Endothelial cell of umbilical vein (primary cell): ENCODE measurements at regions not wholly inside any gene's neighbourhood (a gene's known extent, or its start where the extent isn't known, plus 50 kb on each side); places are given as distances from the start of the nearest gene placed in this dataset.
"Not testable (repeated sequence)": the region's sequence is repeated elsewhere in the genome, so short reads cannot be mapped to it uniquely, and the experiment has no call there.

Experiments used
- BruUV-seq: library from RNA; stranded (reverse); fragments of 400-500 nt; replicated peaks from 2 replicates; lab custom pipeline; 2021; lab: Mats Ljungman, UMichigan
- CTCF ChIA-PET: fragments of 300-600, 350-600 bp; sonication (Branson Sonifier 250); formaldehyde crosslinking; loops from one replicate; lab custom pipeline; 2021; ENCODE audit warnings: antibody characterized with exemption, inconsistent platforms; lab: Charles Lee
- POLR2A ChIA-PET: fragments of 300-600, 350-600 bp; sonication (Branson Sonifier 250); formaldehyde crosslinking; loops from one replicate; lab custom pipeline; 2021; ENCODE audit warnings: antibody characterized with exemption, inconsistent platforms; lab: Charles Lee
- DNase-seq: peaks from one replicate; pipeline ENCODE4 v3.0.0-alpha.2; 2011; ENCODE audit warnings: low read depth, low spot score
- FAIRE-seq: peaks from 2 replicates; lab custom pipeline; 2011; peaks lifted over from hg19 to GRCh38; lab: Jason Lieb, UNC
- H2AFZ ChIP-seq: 2 replicates; pipeline ENCODE4 v1.6.0; 2012; ENCODE audit warnings: low read depth, low read length, control low read depth, inconsistent platforms
- H3K27ac ChIP-seq: 2 replicates; pipeline ENCODE4 v1.5.1; 2011; ENCODE audit warnings: low read depth, mild to moderate bottlenecking, control low read depth, low read length, moderate library complexity; ENCODE audit not compliant: insufficient read depth
- H3K27me3 ChIP-seq, 2 experiments: 2 replicates each; pipeline versions ENCODE4 v1.6.0 to v1.6.1; 2011; ENCODE audit warnings: low read length in 2 of 2, mixed read lengths in 1 of 2; ENCODE audit not compliant: control insufficient read depth in 2 of 2, insufficient read depth in 2 of 2
- H3K36me3 ChIP-seq, 2 experiments: 2 replicates in 1 of 2; 3 replicates in 1 of 2; pipeline ENCODE4 v1.5.1; 2011; ENCODE audit warnings: low read length in 2 of 2, mild to moderate bottlenecking in 1 of 2, moderate library complexity in 1 of 2; ENCODE audit not compliant: control insufficient read depth in 2 of 2, insufficient read depth in 2 of 2; ENCODE audit errors: extremely low read depth in 1 of 2
- H3K4me1 ChIP-seq: 3 replicates; pipeline ENCODE4 v1.5.1; 2011; ENCODE audit warnings: mild to moderate bottlenecking, low read length; ENCODE audit not compliant: control insufficient read depth, insufficient read depth; ENCODE audit errors: extremely low read depth
- H3K4me2 ChIP-seq: 2 replicates; pipeline ENCODE4 v1.6.1; 2011; ENCODE audit warnings: low read length, control low read depth, mixed read lengths; ENCODE audit not compliant: insufficient read depth
- H3K4me3 ChIP-seq, 3 experiments: fragments of 200-600 bp in 1 of 3; sonication (generic), shearing (Covaris generic) in 1 of 3; replicated peaks in 1 of 3; 2 replicates each; pipeline ENCODE4 v1.5.1; 2011 to 2016; ENCODE audit warnings: control low read depth in 3 of 3, low read length in 3 of 3, mild to moderate bottlenecking in 2 of 3, inconsistent platforms in 1 of 3, low read depth in 1 of 3, moderate library complexity in 1 of 3; ENCODE audit not compliant: insufficient read depth in 1 of 3
- H3K79me2 ChIP-seq: 2 replicates; pipeline ENCODE4 v1.6.0; 2012; ENCODE audit warnings: low read length, inconsistent platforms; ENCODE audit not compliant: control insufficient read depth, insufficient read depth
- H3K9ac ChIP-seq: replicated peaks from 2 replicates; pipeline ENCODE3; 2011; ENCODE audit warnings: low read length, control low read depth; ENCODE audit not compliant: insufficient read depth; ENCODE audit errors: extremely low read depth
- H3K9me1 ChIP-seq: replicated peaks from 3 replicates; pipeline ENCODE4 v1.6.0; 2011; ENCODE audit warnings: mild to moderate bottlenecking, low read length; ENCODE audit not compliant: control insufficient read depth, insufficient read depth; ENCODE audit errors: extremely low read depth
- H3K9me3 ChIP-seq: replicated peaks from 2 replicates; pipeline ENCODE4 v1.5.1; 2012; ENCODE audit warnings: low read length, inconsistent platforms; ENCODE audit not compliant: control insufficient read depth, insufficient read depth
- H4K20me1 ChIP-seq: replicated peaks from 2 replicates; pipeline ENCODE3; 2011; ENCODE audit warnings: mild to moderate bottlenecking, low read length; ENCODE audit not compliant: control insufficient read depth, insufficient read depth; ENCODE audit errors: extremely low read depth
- MYC ChIP-seq: IDR thresholded peaks from one replicate; pipeline ENCODE4 v1.6.1; 2011; ENCODE audit warnings: mild to moderate bottlenecking, low read depth, low read length
- dilution Hi-C: fragments of 300-500 bp; cut with MboI; formaldehyde crosslinking; loops from one replicate; pipeline ENCODE4 v1.15.0; 2019; ENCODE audit warnings: low sequenced_read_pairs; ENCODE audit not compliant: extremely low pct_ligation_motif_present
- intact Hi-C: fragments of 100-400 bp; cut with micrococcal nuclease; formaldehyde crosslinking; loops from one replicate; pipeline ENCODE4 v1.10.0; 2022
- TF ChIP-seq, protein P1 (sequence below), 2 donors: IDR thresholded peaks; 1 replicate in 1 of 2; 2 replicates in 1 of 2; pipeline ENCODE4 v1.5.1; 2011; ENCODE audit warnings: low read length in 2 of 2, mild to moderate bottlenecking in 2 of 2, moderate library complexity in 2 of 2, control low read depth in 1 of 2, inconsistent platforms in 1 of 2, low read depth in 1 of 2; ENCODE audit not compliant: insufficient read depth in 1 of 2; ENCODE audit errors: extremely low read depth in 1 of 2

DNA sequence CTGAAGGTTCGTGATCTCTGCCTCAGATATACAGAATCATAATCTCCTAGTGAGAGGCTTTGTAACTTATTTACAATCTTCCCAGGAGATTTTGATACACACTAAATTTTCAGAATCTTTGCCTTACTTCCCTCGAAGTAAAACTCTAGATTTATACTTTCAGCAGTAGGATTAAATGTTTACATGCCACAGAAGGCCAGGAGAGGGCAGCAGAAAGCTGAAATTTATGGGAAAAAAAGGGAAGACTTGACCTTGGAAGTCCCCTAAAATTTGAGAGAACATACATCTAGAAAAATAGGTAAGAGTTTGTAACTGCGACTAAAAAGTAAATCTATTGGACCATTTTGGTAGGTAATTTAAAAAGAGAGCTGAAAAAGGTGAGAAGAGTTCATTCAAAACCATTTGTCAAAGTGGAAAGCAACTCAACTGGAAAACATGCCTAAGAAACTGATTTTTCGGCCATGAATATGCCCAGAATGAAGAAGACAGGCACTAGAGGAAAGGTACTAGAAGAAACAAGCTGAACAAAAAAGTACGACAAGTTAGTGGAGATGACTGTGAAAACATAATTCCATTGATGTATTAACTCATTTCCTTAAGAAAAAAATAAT is 242.0 kb upstream of the MDGA2 start:
- intact Hi-C loops (loop anchor here (1.0 kb wide), 1 partner anchor 481 kb away; no protein-coding TSS in a partner anchor), dilution Hi-C loops (no loop called here)
- no peak overlapping the region for H3K4me2 ChIP-seq
- TF ChIP-seq, protein P1, sequence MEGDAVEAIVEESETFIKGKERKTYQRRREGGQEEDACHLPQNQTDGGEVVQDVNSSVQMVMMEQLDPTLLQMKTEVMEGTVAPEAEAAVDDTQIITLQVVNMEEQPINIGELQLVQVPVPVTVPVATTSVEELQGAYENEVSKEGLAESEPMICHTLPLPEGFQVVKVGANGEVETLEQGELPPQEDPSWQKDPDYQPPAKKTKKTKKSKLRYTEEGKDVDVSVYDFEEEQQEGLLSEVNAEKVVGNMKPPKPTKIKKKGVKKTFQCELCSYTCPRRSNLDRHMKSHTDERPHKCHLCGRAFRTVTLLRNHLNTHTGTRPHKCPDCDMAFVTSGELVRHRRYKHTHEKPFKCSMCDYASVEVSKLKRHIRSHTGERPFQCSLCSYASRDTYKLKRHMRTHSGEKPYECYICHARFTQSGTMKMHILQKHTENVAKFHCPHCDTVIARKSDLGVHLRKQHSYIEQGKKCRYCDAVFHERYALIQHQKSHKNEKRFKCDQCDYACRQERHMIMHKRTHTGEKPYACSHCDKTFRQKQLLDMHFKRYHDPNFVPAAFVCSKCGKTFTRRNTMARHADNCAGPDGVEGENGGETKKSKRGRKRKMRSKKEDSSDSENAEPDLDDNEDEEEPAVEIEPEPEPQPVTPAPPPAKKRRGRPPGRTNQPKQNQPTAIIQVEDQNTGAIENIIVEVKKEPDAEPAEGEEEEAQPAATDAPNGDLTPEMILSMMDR (IDR thresholded peaks at IDR 0.05; ENCODE audit: extremely low read depth in 1 of 2, insufficient read depth in 1 of 2, low read depth in 1 of 2, low read length in 2 of 2), result peak; percentile 21 to 35
- TF ChIP-seq MYC, result no peak
- DNase-seq (peak; percentile 33), FAIRE-seq (peak; percentile 12)
- H3K36me3 ChIP-seq, result no peaks in the 10 kb centered on the region
- ChIA-PET CTCF (interaction anchor here (1.0 kb wide), 1 partner anchor 1580 kb away, joined by 3 read pairs; no protein-coding TSS in a partner anchor), POLR2A (no interaction called here)
- BruUV-seq, result no TSS peak
- no peaks in the 10 kb centered on the region for H3K9me1 ChIP-seq
- no peaks in the 10 kb centered on the region for H3K4me1 ChIP-seq
- no peaks in the 10 kb centered on the region for H3K9me3 ChIP-seq
- H3K27me3 ChIP-seq, result no peaks in the 10 kb centered on the region
- H2AFZ ChIP-seq, result no peak overlapping the region
- no peak overlapping the region for H3K4me3 ChIP-seq
- no peak overlapping the region for H3K27ac ChIP-seq
- H3K79me2 ChIP-seq, result no peaks in the 10 kb centered on the region
- H3K9ac ChIP-seq, result no peak overlapping the region
- H4K20me1 ChIP-seq, result no peaks in the 10 kb centered on the region

DNA sequence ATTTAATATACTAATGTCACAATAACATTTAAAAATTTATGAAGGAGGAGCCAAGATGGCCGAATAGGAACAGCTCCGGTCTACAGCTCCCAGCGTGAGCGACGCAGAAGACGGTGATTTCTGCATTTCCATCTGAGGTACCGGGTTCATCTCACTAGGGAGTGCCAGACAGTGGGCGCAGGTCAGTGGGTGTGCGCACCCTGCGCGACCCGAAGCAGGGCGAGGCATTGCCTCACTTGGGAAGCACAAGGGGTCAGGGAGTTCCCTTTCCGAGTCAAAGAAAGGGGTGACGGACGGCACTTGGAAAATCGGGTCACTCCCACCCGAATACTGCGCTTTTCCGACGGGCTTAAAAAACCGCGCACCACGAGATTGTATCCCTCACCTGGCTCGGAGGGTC is 225.7 kb upstream of the MDGA2 start:
- H3K4me1 ChIP-seq, H3K27ac ChIP-seq, H3K27me3 ChIP-seq, CTCF ChIA-PET, H3K79me2 ChIP-seq, FAIRE-seq, H3K9me1 ChIP-seq, H3K36me3 ChIP-seq, H3K4me3 ChIP-seq, dilution Hi-C loops, BruUV-seq, DNase-seq, H3K4me2 ChIP-seq, H2AFZ ChIP-seq, H3K9me3 ChIP-seq, intact Hi-C loops, POLR2A ChIA-PET, H3K9ac ChIP-seq, H4K20me1 ChIP-seq: not testable (repeated sequence)
